ENCODE measurements at regions not wholly inside any gene's neighbourhood (a gene's known extent, or its start where the extent isn't known, plus 50 kb on each side); places are given as distances from the start of the nearest gene placed in this dataset.

GRCh38 chr16:14341324-14342225 is 270.5 kb downstream of the MRTFB start:
- DNase-seq (ENCODE audit: extremely low read depth in 1 of 11, low read depth in 9 of 11, low spot score in 4 of 11), result no peak

- DNase-seq (ENCODE audit: extremely low read depth in 1 of 11, low read depth in 9 of 11, low spot score in 4 of 11), result no peak
Measured at GRCh38 chr16:14339694-14340093, 268.6 kb downstream of the MRTFB start.

GRCh38 chr16:14338969-14339368 is 267.9 kb downstream of the MRTFB start:
- no peak for DNase-seq (ENCODE audit: extremely low read depth in 1 of 11, low read depth in 9 of 11, low spot score in 4 of 11)

GRCh38 chr16:14338236-14338635 is 267.1 kb downstream of the MRTFB start:
- DNase-seq (ENCODE audit: extremely low read depth in 1 of 11, low read depth in 9 of 11, low spot score in 4 of 11), result no peak

- DNase-seq (ENCODE audit: extremely low read depth in 1 of 11, low read depth in 9 of 11, low spot score in 4 of 11), result peak in 1 of 11 donors; percentile 25
Measured at GRCh38 chr16:14337303-14338191, 266.4 kb downstream of the MRTFB start.

GRCh38 chr16:14335297-14335696 is 264.2 kb downstream of the MRTFB start:
- DNase-seq (ENCODE audit: extremely low read depth in 1 of 11, low read depth in 9 of 11, low spot score in 4 of 11), result no peak

GRCh38 chr16:14334366-14335080 is 263.4 kb downstream of the MRTFB start:
- DNase-seq (ENCODE audit: extremely low read depth in 1 of 11, low read depth in 9 of 11, low spot score in 4 of 11), result no peak

GRCh38 chr16:14333361-14333760 is 262.2 kb downstream of the MRTFB start:
- DNase-seq (ENCODE audit: extremely low read depth in 1 of 11, low read depth in 9 of 11, low spot score in 4 of 11), result no peak

GRCh38 chr16:14331020-14331419 is 259.9 kb downstream of the MRTFB start:
- no peak for DNase-seq (ENCODE audit: extremely low read depth in 1 of 11, low read depth in 9 of 11, low spot score in 4 of 11)

GRCh38 chr16:14329727-14330350 is 258.7 kb downstream of the MRTFB start:
- DNase-seq (ENCODE audit: extremely low read depth in 1 of 11, low read depth in 9 of 11, low spot score in 4 of 11), result no peak

- DNase-seq (ENCODE audit: extremely low read depth in 1 of 11, low read depth in 9 of 11, low spot score in 4 of 11), result peak in 2 of 11 donors; percentile 50 to 57
Measured at GRCh38 chr16:14325502-14326401, 254.6 kb downstream of the MRTFB start.

- DNase-seq (ENCODE audit: extremely low read depth in 1 of 11, low read depth in 9 of 11, low spot score in 4 of 11), result no peak
Measured at GRCh38 chr16:14324581-14324980, 253.5 kb downstream of the MRTFB start.

GRCh38 chr16:14322186-14322585 is 251.1 kb downstream of the MRTFB start:
- DNase-seq (ENCODE audit: extremely low read depth in 1 of 11, low read depth in 9 of 11, low spot score in 4 of 11), result no peak

GRCh38 chr16:14321542-14321941 is 250.4 kb downstream of the MRTFB start:
- no peak for DNase-seq (ENCODE audit: extremely low read depth in 1 of 11, low read depth in 9 of 11, low spot score in 4 of 11)

- DNase-seq (ENCODE audit: extremely low read depth in 1 of 11, low read depth in 9 of 11, low spot score in 4 of 11), result no peak
Measured at GRCh38 chr16:14320406-14320805, 249.3 kb downstream of the MRTFB start.

Data from renal cortex interstitium (tissue), 11 donors.